WI38 (cell line): ENCODE measurements at regions not wholly inside any gene's neighbourhood (a gene's known extent, or its start where the extent isn't known, plus 50 kb on each side); places are given as distances from the start of the nearest gene placed in this dataset.

Experiments used
- H3K4me3 ChIP-seq: 2 replicates; pipeline ENCODE4 v1.5.1; 2011; ENCODE audit warnings: low read depth, mild to moderate bottlenecking, control low read depth, low read length
- TF ChIP-seq, protein P1 (sequence below): IDR thresholded peaks from 2 replicates; pipeline ENCODE4 v1.5.1; 2012; ENCODE audit warnings: low read depth, mild to moderate bottlenecking, control low read depth, low read length

- TF ChIP-seq, protein P1, sequence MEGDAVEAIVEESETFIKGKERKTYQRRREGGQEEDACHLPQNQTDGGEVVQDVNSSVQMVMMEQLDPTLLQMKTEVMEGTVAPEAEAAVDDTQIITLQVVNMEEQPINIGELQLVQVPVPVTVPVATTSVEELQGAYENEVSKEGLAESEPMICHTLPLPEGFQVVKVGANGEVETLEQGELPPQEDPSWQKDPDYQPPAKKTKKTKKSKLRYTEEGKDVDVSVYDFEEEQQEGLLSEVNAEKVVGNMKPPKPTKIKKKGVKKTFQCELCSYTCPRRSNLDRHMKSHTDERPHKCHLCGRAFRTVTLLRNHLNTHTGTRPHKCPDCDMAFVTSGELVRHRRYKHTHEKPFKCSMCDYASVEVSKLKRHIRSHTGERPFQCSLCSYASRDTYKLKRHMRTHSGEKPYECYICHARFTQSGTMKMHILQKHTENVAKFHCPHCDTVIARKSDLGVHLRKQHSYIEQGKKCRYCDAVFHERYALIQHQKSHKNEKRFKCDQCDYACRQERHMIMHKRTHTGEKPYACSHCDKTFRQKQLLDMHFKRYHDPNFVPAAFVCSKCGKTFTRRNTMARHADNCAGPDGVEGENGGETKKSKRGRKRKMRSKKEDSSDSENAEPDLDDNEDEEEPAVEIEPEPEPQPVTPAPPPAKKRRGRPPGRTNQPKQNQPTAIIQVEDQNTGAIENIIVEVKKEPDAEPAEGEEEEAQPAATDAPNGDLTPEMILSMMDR = no peak
These were observed 64.1 kb upstream of the SSX2IP start for GRCh38 chr1:84754386-84754703.

DNA sequence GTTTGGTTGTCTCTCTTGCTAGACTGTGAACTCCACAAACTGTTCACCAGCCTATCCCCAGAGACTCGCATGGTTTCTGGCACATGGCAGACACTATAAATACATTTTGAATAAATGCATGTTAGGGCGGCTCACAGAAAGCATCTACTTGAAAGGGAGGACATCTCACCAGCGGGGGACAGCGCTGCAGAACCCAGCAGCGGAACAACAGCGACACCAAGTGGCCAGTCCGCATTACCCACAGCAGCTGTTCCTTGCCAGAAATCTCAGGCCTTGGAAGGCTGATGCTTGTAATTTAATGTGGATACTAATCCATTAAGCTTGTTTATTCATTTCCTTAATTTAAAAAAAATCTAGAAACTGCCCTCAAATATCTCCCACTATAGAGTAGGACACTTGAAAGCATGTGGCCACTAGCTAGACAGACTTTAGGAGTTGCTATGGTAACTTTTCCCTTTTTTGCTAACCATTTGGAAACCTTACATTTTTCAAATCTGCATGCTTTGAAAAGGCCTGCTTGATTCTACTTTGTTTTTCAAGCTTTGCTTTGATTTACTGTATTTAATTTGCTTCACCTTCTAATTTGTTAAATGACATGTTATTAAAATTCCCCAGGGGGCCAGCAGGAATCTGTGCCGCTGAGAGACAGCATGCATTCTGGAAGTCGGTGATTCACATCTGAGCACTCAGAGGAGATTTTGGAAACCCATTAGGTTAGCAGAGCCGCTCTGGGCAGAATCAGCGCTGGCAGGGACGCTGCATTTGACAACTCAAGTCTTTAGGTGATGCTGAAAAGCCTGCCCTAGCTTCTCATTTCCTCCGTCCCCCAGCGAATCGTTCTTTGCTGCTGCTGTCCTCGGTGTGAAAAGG, 63.5 kb upstream of the SSX2IP start:
- TF ChIP-seq, protein P1 = peak; percentile 97
- H3K4me3 ChIP-seq = no peak overlapping the region

More at GRCh38 chr1:84754386-84754703, 64.1 kb upstream of the SSX2IP start:
- no peak overlapping the region for H3K4me3 ChIP-seq

DNA sequence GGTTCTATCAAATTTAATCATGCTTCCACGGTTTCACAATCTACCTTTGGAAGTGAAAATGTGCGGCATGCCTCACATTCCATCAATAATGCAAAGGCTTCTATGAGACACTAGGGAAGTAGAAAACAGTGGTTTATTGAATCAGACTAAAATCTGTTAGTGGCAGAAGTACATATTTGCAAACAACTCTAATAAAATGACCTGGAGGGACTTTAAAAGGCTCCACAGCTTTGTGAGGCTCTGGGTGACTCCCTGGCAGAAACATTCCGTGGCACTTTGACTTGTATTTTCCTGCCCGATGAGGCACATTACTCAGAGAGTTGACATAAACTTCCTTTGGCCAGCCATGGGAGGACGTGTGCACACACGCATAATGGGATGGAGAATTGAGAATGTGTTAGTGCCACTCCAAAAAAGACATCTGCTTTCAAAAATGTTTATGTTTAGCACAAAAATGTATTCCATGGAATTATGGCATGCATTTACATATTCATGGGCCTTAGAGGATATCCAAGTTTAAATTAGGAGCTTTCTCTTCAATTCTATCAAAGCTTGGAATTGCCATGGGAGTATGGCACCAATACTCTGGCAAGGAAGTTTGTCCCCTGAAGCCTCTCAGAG, 60.0 kb upstream of the SSX2IP start:
- H3K4me3 ChIP-seq = no peak overlapping the region
- TF ChIP-seq, protein P1 = no peak

GRCh38 chr1:84749427-84749826, 59.2 kb upstream of the SSX2IP start:
- TF ChIP-seq, protein P1 = no peak
- H3K4me3 ChIP-seq = no peak overlapping the region

DNA sequence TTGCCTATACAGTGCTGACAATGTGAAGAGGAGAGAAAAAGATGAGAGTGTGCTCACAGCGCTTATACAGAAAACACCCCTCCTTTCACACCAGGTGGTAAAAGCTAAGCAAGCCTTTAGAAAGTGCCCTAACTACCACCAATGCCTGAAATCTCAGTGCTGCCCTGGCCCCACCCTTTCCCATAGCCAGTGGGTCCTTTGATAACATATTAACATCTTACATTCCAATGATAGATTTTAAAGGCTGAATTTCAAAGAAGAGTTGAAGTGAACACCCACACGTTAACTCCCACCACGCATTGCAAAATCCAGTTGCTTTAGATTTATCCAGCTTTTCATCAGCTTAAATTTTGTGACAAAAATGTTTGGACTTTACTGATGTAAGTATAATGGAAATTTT, 58.1 kb upstream of the SSX2IP start:
- TF ChIP-seq, protein P1 = no peak
- H3K4me3 ChIP-seq = no peak overlapping the region

DNA sequence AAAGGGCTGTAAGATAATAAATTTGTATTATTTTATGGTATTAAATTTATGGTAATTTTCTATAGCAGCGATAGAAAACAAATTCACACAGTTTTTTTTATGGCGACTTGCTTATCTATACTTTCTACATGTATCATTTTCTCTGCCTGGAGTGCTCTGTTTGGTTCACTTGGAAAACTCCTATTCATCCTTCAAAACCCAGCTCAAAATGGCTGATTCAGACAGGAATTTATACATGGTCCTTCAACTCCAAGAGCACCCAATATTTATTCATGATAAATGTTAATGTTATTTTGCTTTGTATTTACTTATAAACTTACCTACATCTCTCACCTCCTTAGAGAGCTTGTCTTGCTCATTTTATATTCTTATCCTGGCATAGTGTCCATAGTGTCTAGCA, 55.6 kb upstream of the SSX2IP start:
- no peak overlapping the region for H3K4me3 ChIP-seq
- TF ChIP-seq, protein P1 = no peak

DNA sequence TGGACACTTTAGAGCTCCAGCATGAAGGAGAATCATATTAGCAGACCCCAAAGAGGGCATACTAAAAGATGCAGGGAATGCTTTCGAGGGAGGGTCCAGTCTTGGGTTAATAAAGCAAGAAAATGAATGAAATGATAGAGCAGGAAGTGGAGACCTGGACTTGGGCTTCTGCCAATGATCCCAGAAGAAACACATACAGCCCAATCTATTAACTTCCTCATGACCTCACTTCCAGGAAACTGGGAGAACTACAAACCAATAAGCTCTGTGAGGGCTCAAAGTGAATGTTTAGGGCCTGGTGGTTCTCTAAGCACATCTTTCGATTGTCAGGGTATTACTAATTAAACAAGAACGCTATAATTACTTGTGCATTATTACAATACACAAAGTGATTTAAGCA, 53.6 kb upstream of the SSX2IP start:
- TF ChIP-seq, protein P1 = no peak
- no peak overlapping the region for H3K4me3 ChIP-seq
